Inferior parietal cortex (tissue), 1 donor: ENCODE measurements at regions not wholly inside any gene's neighbourhood (a gene's known extent, or its start where the extent isn't known, plus 50 kb on each side); places are given as distances from the start of the nearest gene placed in this dataset.
"Not testable (repeated sequence)": the region's sequence is repeated elsewhere in the genome, so short reads cannot be mapped to it uniquely, and the experiment has no call there.

Experiments
- DNase-seq: peaks from one replicate; pipeline ENCODE4 v3.0.0-alpha.2; 2016; ENCODE audit errors: extremely low spot score

DNA sequence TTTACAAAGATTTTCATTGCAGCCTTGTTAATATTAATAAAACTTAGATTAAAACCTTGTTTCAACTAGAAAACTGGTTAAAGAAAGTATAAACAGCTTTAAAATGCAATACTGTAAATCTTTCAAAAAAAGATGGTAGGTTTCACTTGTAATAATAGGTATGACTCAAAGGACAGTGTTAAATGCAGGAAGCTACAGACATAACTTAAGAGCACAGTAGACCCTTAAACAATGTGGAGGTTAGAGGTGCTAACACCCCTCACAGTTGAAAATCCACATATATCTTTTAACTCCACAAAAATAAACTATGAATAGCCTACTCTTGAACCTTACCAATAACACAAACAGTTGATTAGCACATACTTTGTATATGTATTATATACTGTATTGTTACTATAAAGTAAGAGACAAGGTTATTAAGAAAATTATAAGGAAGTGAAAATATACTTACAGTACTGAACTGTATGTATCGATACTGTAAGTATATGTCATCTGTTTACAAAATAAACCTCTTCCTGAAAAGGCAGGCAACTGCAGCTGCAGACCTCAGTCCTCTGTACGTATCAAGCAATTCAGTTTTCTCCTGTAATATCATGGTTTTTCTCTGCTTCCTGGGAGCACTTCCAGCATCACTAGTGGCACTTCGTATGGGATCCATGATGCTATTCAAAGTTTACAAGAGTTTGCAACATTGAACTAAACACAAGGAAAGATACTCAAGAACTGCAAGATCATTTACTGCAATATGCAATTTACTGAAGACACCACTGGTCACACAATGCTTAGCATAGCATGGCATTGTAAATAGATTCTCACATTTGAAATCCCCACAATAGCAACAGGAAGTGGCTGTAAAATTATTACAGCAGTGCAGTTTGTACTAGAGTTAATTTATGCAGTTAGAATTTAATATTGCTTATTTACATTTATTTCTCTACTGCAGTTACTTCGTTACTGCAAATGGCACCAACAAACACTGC lies 610.5 kb upstream of the LRRTM4 start:
- DNase-seq = peak; percentile 8

DNA sequence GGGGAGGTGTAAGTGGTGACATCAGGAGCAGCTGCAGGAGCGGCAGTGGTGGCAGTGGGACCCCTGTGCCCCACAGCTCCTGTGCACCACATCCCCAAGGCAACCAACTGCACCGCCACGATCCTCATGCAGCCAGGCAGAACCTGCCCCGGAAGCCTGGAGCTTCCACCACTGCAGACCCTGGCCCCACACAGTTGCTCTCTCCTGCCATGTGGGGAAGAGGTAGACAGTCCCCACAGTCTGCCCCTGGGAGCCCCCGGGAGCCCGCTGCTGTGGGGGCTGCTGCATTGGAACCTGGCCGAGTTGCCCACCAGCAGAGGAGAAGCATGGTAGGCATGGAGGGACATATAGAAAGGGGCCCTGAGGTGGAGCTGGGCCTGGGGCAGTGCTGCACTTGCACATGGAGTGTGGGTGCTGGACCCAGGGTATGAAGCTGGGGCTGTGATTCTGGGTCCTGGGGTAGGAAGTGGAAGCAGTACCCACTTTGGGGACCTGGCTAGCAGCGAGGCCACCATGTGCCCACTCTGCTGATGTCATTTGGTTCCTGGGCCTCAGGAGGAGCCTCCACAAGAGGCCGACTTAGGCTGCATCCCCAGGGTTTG lies 623.3 kb upstream of the LRRTM4 start:
- no peak for DNase-seq

DNA sequence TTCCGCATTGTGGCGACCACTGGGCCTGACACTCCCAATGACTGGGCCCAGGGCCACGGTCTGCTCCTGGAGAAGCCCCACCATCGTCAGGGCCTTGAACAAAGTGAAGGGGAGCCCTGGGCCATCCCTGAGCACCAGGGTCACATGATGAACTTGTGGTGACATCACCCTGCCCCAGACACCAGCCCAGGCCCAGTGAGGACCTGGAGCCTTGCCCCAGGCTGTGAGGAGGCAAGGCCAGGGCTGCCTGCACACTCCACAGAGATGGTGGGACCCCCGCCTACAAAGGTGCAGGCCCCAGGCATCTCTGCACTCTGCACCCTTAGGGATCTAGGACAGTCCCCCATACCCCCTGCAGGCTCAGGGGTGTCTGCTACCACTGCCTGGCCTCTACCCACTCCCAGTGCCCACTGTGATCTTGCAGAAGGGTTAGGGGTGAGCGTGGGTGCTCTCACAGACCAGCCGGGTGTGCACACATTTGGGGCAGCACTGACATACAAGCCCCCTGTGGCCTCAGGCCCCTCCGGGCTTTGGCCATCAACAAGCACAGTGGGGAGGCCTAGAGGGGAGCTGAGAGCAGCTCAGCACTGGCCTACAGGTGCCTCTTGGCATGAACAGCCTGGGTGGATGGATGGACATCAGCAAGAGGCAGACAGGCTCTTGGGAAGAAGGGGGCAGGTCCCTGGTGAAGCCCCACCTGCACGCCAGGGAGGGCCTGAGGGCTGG lies 624.0 kb upstream of the LRRTM4 start:
- DNase-seq = no peak

DNA sequence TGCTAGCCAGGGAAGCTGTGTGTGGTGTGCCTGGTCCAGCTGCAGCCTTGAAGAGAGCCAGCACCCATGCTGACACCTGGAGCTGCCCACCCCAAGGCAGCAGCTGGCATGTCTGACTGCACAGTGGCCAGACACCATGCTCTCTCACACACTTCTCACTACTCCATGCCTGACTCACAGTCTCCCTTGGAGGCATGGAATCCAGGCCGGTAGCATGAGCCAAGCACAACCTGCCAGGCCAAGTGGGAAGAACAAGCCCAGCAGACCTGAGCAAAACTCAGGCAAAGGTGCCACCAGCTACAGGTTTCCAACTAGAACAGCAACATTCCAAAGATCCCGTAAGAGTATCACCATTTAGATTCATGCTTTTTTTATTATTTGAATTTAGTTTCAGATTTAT lies 625.3 kb upstream of the LRRTM4 start:
- DNase-seq = no peak

DNA sequence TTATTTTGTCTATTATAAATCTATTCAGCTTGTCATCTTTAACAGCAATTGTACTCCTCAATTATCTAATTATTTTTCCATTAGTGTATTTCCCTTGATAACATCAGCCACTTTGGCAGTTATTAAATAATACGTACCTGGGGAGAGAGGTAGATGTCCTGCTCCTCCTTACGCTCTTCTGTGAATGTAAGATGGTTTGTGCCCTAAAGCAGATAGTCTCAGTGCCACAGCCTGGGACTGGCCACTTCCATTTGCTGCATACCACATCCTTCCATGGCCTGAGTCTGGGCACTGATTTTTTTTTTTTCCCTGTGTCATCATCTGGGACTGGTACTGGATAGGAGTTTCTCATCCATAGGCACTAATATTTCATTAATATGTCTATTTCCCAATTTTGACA lies 632.4 kb upstream of the LRRTM4 start:
- no peak for DNase-seq

DNA sequence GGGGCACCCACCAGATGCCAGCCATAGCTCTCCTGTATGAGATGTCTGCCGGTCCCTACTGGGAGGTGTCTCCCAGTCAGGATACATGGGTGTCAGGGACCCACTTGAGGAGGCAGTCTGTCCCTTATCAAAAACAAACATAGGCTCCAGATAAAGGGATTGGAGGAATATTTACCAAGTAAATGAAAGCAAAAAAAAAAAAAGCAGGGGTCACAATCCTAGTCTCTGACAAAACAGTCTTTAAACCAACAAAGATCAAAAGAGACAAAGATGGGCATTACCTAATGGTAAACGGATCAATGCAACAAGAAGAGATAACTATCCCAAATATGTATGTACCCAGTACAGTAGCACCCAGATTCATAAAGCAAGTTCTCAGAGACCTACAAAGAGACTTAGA lies 640.0 kb upstream of the LRRTM4 start:
- DNase-seq = no peak

DNA sequence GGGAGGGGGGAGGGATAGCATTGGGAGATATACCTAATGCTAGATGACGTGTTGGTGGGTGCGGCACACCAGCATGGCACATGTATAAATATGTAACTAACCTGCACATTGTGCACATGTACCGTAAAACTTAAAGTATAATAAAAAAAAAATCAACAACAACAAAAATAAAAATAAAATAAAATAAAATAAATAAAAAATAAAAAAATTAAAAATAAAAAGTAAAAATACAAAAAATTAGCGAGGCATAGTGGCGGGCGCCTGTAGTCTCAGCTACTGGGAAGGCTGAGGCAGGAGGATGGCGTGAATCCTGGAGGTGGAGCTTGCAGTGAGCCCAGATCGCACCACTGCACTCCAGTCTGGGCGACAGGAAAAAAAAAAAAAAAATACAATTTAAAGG lies 650.0 kb upstream of the LRRTM4 start:
- not testable (repeated sequence) for DNase-seq

DNA sequence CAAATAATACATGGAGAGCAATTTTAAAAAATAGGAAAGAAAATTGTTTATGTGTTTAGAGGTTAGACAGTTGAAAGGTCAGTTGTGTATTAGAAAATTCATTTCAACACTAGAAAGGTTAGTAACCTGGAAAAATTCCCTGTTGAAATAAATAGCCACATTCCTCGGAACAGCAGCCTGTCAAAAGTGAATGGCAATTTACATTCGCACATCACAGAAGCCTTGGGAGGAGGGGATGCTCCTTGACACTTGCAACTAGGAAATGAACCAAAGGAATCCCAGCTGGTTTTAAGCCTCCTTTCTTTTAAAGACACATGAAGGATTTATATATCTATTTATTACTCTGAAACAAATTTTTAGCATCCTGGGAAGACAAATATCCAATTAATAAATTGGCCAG lies 653.5 kb upstream of the LRRTM4 start:
- DNase-seq = no peak

DNA sequence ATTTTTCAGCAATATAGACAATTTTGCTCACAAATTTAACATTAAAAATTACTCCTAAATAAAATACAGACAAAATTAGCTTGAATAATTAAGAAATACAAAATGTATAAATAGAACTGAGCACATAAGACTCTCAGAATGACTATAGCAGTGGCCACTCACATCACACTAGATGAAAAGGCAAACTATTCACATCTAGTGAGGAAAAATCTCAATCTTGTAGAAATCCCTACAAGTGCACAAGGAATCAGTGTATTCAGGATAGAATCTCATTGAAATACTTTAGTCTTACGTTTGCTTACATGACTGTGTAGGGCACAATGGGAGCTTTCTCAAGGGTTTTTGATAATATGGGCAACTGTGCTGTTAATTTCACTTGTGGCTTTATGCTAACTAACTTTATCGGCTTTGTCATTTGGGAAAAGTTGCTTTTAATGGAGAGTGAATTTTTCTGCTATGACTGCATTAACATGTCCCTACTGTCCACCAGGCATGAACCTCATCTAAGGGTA lies 678.9 kb upstream of the LRRTM4 start:
- peak; percentile 33 for DNase-seq

DNA sequence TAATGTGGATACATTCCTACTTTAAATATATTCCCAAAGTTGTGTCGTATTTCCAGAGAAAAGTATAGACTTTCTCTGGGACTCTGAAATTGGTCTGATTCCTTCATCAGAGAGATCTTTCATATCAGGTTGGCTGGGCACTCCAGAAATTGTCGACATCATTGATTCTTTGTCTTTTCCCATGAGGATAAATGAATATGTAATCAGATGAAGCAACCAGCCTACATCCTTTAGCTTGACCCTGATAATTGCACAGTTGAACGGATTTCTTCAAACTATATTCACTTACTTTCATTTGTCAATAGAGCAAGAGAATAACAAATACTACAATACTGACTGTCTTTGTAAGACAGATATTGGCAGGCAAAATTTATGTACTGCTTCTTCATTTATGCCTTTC lies 680.2 kb upstream of the LRRTM4 start:
- peak; percentile 17 for DNase-seq

DNA sequence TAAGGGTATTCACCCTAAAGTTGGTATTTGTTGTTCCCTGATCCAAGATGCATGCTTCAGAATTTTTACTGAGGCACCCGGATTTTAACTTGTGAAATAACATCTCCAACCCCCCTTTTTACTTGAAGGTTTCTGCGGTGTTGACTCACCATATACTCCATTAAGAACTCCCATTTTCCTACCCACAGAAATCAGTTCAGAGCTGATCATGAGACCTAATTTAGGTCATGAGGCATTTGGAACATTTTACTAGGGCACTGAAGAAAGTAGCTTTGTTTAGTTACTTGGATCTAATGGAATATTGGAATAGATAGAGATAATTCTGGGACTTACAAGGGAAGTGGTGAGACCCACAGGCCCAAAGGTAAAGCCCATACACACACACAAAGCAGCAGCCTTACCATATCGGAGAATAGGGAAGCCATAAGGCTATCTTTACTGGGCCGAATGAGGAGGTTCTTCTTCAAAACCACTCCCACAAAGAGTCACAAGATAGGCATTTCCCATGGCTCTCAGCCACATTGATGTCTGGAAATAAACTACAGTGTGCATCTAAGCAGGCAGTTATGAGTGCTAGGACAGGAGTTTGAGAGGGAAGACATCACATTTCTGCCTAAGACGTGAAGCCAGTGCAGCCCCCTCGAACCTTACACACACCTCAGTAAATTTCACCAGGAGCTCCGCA lies 681.0 kb upstream of the LRRTM4 start:
- DNase-seq = no peak

DNA sequence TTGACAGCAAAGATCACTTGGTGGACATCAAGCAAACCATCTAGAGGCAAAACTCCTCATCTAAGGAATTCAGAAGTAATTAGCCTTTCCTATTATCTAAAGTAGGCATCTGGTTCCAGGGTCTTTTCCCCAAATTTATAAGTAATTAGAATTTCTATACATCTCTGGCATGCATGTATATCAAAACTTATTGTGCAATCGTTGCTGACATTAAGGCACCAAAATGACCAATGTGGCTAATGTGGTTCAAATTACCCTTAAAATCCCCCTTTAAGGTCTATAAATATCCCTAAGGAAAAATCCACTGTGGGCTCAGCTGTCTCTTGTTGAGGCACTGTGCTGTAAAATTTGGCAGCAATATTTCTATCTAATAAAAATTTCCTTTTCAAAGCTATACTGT lies 695.9 kb upstream of the LRRTM4 start:
- DNase-seq = no peak

DNA sequence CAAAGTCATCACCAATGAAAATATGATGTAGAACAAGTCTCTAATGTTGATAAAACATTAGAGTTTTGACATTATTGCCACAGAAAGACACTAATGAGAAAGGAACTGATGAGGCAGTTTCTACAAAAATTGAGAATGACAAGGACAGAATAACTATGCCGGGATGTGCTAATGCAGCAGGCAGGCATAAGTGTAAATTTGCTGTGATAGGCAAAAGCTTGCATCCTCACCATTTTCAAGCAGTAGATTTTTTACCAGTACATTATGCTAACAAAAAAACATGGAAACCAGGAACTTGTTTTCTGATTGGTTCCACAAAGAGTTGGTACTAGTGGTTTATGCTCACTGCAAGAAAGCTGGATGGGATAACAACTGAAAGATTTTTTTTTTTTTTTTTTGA lies 715.5 kb upstream of the LRRTM4 start:
- no peak for DNase-seq

DNA sequence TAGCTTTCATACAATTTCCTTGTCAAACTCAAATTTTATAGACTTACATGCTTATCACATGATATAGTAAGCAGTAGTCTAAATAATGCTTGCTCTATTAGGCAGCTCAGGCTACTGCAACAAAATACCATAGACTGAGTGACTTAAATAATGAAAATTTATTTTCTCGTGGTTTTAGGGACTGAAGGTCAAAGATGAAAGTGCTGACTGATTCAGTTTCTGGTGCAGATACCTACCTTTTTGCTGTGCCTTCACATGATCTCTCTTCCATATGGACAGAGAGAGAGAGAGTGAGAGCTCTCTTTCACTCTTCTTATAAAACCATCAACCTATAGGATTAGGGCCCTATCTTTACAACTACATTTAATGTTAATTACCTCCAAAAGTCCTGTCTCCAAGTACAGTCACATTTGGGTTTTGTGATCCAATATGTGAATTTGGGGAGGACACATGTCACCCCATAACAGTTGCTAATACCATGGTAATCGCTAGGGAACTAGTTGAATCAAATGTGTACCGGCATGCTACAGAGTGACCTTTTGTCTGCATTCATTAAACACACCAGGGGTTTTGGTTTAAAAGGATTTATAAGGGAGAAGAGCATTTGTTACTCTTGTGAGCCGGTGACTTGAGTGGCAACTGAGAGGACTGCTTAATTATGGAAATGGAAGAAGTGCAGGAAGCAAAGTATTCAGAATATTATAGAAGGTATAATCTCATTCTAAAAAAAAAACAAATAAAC lies 723.4 kb upstream of the LRRTM4 start:
- DNase-seq = no peak

DNA sequence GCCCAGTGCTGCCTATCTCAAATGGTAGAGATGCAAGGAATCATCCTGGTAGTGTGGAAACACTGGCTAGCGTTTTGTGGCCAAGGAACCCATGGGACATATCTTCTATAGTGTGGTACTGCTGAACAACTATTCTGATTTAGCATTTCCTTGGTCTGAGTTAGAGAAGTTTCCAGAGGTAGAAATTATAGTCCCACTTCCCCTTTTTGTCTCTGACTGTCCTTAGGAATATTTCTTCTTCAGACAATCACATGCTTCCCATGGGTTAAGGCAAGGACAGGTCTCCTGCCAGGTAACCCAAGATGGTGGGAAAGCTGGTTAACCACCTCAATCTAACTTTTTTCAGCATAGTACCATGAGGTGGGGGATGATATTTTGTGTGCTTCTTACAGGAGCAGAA lies 729.5 kb upstream of the LRRTM4 start:
- no peak for DNase-seq

DNA sequence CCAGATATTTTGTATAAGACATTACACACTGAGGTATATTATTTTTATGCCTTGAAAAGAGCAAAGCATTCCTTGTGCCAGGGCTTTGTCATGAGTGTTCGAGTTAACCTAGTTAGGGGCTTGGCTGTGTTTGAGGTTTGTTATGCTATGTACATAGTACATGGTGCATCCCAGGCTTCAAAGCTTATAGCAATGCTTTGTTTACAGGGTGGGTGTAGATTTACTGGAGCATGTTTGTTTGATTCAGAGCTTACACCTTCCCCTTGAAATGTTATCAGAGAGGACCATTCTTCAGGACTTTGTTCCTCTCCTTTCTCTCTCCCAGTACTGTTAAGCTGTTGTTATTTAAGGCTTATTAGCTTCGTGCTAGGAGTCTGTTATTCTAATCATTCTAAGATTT lies 738.7 kb upstream of the LRRTM4 start:
- DNase-seq = no peak

DNA sequence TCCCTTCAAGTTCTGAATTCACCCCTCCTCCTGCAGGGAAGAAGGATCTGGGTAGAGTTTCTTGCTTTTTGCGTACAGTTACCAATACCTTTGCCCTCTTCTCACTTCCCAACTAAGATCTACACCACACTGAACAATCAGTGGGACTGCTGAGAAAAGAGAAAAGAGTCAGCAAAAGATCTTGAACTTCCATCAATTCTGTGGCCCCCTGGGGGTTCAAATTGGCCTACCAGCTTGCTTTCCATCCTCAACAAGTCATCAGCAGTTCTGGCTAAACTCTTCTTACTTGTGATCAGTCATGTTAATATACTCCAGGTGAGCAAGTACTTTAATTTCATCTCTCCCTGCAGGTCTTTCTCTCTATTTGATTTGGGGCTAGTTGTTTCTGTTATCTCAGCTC lies 739.3 kb upstream of the LRRTM4 start:
- DNase-seq = no peak

DNA sequence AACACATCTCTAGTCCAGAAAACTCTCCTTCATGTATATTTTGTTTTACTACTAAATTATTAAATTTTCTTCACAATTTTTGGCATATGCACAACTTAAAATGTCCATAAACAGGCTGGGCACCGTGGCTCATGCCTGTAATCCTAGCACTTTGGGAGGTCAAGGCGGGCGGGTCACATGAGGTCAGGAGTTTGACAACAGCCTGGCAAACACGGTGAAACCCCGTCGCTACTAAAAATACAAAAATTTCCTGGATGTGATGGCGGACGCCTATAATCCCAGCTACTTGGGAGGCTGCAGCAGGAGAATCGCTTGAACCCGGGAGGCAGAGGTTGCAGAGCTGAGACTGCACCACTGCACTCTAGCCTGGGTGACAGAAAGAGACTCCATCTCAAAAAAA lies 739.9 kb upstream of the LRRTM4 start:
- DNase-seq = not testable (repeated sequence)

DNA sequence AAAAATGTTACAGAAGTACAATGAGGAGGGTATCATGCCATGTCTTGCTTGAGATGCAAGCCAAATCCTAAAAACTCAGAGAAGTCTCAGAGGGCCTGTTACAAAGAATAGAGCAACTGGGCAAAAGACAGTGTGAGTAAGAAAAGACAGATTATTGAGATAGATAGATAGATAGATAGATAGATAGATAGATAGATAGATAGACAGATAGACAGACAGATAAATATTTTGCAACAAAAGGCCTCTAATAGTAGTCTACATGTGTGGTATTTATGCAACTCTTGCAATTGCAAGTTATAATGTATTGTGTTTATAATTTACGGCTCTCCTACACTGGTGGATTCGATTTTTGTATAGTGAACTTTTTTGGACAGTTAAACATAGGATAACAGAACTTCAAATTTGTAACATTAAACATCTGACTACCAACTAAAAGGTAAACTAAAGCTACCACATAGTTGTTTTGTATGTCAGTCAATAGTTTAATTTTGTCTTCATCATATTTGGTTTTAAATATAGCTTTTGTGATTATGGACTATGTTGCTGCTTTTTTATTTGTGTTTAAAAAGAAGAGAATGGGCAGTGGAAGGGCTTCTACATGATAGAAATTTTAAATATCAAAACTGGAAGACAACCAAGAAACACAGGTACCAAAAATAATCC lies 740.7 kb upstream of the LRRTM4 start:
- DNase-seq = no peak

DNA sequence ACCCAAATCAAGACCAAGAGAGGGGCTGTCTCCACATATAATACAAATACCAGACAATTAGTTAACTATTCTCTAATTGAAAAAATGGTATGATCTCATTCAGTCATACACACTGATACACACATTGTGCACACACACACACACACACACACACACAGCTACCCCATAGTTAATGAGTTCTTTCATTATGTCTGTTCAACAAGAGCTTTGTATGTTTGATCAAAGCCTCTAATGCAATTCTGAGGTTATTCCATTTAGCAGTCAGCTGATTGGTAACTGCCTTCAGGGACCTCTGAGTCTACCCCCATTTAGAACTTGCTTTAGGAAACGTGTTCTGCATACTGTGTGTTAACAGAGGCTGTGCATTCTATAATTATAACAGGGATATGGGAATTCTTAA lies 741.4 kb upstream of the LRRTM4 start:
- peak; percentile 73 for DNase-seq

DNA sequence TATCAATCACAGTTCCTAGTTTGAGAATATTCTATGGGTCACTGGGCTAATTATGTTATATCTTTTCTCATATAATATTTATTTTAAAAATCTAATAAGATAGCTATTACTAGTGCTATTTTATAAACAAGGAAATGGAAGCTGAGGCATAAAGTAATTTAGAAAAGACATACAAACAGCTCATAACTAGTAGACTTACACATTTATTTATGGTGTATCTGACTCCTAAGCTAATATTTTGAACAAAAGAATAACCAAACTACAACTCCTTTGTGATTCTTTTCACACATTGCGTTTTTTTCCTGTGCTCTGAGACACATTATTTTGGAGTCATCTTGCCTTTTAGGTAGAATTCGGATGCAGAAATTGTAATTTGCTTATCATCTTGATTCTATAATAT lies 742.0 kb upstream of the LRRTM4 start:
- DNase-seq = no peak
